Upper lobe of left lung (tissue), 4 donors: ENCODE measurements at regions not wholly inside any gene's neighbourhood (a gene's known extent, or its start where the extent isn't known, plus 50 kb on each side); places are given as distances from the start of the nearest gene placed in this dataset.

Source experiments
- EP300 ChIP-seq, 4 donors: sonication (generic); formaldehyde crosslinking; IDR thresholded peaks; one replicate each; pipeline ENCODE4 v1.5.1; 2017; ENCODE audit warnings: antibody characterized with exemption in 4 of 4, control low read depth in 2 of 4
- POLR2AphosphoS5 ChIP-seq, 2 donors: sonication (generic); formaldehyde crosslinking; IDR thresholded peaks; one replicate each; pipeline ENCODE4 v1.5.1; 2017; ENCODE audit warnings: antibody characterized with exemption in 2 of 2
- TF ChIP-seq, protein P1 (sequence below), 6 experiments: fragments of 450-650 bp in 4 of 6; fragments of 200-600 bp in 2 of 6; sonication (generic) in 2 of 6; IDR thresholded peaks; one replicate each; pipeline ENCODE4 v1.5.1; 2016 to 2019; ENCODE audit warnings: antibody characterized with exemption in 6 of 6

DNA sequence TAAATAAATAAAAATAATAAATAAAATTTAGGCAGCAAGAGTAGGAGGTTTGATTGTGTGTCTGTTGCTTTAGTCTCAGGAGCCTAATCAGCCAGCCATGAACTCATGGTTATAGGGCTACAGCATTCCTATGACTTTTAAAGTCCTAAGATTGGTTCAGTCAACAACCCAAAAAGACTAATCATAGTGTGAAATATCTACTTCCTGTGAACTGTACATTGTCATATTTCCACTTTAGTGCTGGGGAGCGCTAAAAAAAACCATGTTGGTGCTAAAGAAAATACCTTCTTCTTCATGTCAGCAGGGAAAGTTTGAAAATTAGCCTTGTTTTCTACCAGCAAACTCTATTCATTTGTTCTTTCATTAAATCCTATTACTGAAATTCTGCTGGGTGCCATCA, 521.6 kb downstream of the RNF144A start:
- no peak for TF ChIP-seq EP300 (IDR thresholded peaks at IDR 0.05)
- TF ChIP-seq, protein P1, sequence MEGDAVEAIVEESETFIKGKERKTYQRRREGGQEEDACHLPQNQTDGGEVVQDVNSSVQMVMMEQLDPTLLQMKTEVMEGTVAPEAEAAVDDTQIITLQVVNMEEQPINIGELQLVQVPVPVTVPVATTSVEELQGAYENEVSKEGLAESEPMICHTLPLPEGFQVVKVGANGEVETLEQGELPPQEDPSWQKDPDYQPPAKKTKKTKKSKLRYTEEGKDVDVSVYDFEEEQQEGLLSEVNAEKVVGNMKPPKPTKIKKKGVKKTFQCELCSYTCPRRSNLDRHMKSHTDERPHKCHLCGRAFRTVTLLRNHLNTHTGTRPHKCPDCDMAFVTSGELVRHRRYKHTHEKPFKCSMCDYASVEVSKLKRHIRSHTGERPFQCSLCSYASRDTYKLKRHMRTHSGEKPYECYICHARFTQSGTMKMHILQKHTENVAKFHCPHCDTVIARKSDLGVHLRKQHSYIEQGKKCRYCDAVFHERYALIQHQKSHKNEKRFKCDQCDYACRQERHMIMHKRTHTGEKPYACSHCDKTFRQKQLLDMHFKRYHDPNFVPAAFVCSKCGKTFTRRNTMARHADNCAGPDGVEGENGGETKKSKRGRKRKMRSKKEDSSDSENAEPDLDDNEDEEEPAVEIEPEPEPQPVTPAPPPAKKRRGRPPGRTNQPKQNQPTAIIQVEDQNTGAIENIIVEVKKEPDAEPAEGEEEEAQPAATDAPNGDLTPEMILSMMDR (IDR thresholded peaks at IDR 0.05) = no peak
- no peak for TF ChIP-seq POLR2AphosphoS5 (IDR thresholded peaks at IDR 0.05)
